MM.1S (cell line): ENCODE measurements at regions not wholly inside any gene's neighbourhood (a gene's known extent, or its start where the extent isn't known, plus 50 kb on each side); places are given as distances from the start of the nearest gene placed in this dataset.

Source experiments
- CTCF ChIP-seq: fragments of 300-600 bp; sonication (generic); IDR thresholded peaks from 2 replicates; pipeline ENCODE4 v1.5.1; 2016; ENCODE audit warnings: antibody characterized with exemption, low read length, mixed read lengths
- EZH2phosphoT487 ChIP-seq: fragments of 300-600 bp; sonication (generic); IDR thresholded peaks from 2 replicates; pipeline ENCODE4 v1.6.1; 2018; ENCODE audit warnings: antibody characterized with exemption, low read length

- TF ChIP-seq EZH2phosphoT487 (no peak), CTCF (no peak)
Measured at GRCh38 chr6:6969761-6970223, 138.0 kb upstream of the RREB1 start.
